Activated B cell treated with CpG ODN at 0.5 μM for 24 hours (primary cell): ENCODE measurements at regions not wholly inside any gene's neighbourhood (a gene's known extent, or its start where the extent isn't known, plus 50 kb on each side); places are given as distances from the start of the nearest gene placed in this dataset.

ENCODE experiments used
- ATAC-seq: fragments of 200-7000 bp; cut with Tn5 transposase; one replicate; pipeline ENCODE4 v1.10.0; 2021; ENCODE audit warnings: low read depth, mild to moderate bottlenecking, moderate library complexity
- CTCF ChIA-PET: fragments of 350-600 bp; sonication (Branson Sonifier 250); formaldehyde crosslinking; loops from one replicate; lab custom pipeline; 2021; ENCODE audit warnings: antibody characterized with exemption; lab: Charles Lee
- POLR2A ChIA-PET: fragments of 350-600 bp; sonication (Branson Sonifier 250); formaldehyde crosslinking; loops from one replicate; lab custom pipeline; 2021; ENCODE audit warnings: antibody characterized with exemption; lab: Charles Lee
- DNase-seq: peaks from one replicate; pipeline ENCODE4 v3.0.0; 2022
- H3K27ac Mint-ChIP-seq: one replicate; pipeline ENCODE4 v1.8.0; 2020; ENCODE audit warnings: mixed read lengths
- H3K27me3 Mint-ChIP-seq: one replicate; pipeline ENCODE4 v1.8.0; 2021; ENCODE audit warnings: mixed read lengths
- H3K36me3 Mint-ChIP-seq: one replicate; pipeline ENCODE4 v1.8.0; 2021; ENCODE audit warnings: low read depth, mixed read lengths
- H3K4me1 Mint-ChIP-seq: one replicate; pipeline ENCODE4 v1.8.0; 2021; ENCODE audit warnings: mixed read lengths
- H3K4me3 Mint-ChIP-seq: one replicate; pipeline ENCODE4 v1.8.0; 2020; ENCODE audit warnings: mild to moderate bottlenecking, mixed read lengths
- H3K9me3 Mint-ChIP-seq: one replicate; pipeline ENCODE4 v1.8.0; 2020; ENCODE audit warnings: mixed read lengths
- intact Hi-C: fragments of 100-400 bp; cut with micrococcal nuclease; formaldehyde crosslinking; loops from one replicate; pipeline ENCODE4 v1.15.1; 2024
- TF ChIP-seq, protein P1 (sequence below): fragments of 200-600 bp; IDR thresholded peaks from one replicate; pipeline ENCODE4 v1.8.0; 2022; ENCODE audit warnings: antibody characterized with exemption, mild to moderate bottlenecking

DNA sequence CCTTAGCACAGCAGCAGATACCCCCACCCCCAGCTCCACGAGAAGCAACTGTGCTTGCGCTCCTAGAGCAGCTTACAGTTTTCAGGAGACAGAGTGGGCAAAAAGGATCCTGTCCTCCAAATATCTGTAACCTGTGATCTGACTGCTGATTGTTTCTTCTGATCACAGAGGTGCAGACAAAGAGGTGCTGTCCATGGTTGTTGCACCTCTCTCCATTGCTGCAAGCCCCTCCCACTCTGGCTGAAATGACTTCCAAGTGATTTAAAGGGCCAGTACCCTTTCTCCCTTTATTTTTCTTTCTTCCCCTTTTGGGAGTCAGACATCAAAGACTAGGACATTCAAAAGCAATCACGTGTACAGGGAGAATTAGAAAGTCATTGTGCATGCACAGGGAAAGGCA is 205.3 kb upstream of the GEMIN8 start:
- TF ChIP-seq, protein P1, sequence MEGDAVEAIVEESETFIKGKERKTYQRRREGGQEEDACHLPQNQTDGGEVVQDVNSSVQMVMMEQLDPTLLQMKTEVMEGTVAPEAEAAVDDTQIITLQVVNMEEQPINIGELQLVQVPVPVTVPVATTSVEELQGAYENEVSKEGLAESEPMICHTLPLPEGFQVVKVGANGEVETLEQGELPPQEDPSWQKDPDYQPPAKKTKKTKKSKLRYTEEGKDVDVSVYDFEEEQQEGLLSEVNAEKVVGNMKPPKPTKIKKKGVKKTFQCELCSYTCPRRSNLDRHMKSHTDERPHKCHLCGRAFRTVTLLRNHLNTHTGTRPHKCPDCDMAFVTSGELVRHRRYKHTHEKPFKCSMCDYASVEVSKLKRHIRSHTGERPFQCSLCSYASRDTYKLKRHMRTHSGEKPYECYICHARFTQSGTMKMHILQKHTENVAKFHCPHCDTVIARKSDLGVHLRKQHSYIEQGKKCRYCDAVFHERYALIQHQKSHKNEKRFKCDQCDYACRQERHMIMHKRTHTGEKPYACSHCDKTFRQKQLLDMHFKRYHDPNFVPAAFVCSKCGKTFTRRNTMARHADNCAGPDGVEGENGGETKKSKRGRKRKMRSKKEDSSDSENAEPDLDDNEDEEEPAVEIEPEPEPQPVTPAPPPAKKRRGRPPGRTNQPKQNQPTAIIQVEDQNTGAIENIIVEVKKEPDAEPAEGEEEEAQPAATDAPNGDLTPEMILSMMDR = no peak
- Mint-ChIP-seq H3K4me1 (no peaks in the 10 kb centered on the region), H3K27me3 (peaks cover 2% of the 10 kb centered on the region), H3K4me3 (no peak overlapping the region), H3K36me3 (no peaks in the 10 kb centered on the region), H3K9me3 (peaks cover 6% of the 10 kb centered on the region), H3K27ac (no peak overlapping the region)
- no peak for ATAC-seq
- intact Hi-C loops = no loop called here
- ChIA-PET CTCF (no interaction called here), POLR2A (no interaction called here)
- no peak for DNase-seq

DNA sequence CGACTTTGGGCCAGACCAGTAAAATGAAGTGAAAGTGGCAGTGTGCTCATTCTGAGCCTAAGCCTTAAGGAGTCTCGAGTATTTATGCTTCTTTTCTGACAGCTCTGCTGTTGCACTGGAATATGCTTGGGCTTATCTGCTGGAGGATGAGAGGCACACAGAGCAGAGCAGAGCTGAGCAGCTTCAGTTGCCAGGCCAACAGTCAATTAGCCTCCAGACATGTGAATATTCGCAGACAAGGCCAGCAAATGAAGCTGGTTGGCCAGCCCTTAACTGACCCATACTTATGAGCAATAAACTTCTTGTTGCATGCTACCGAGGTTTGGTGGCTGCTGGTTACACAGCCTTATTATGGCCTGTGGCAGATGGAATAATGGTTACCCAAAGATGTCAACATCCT is 203.0 kb upstream of the GEMIN8 start:
- Mint-ChIP-seq H3K36me3 (no peaks in the 10 kb centered on the region), H3K4me1 (no peaks in the 10 kb centered on the region), H3K9me3 (peaks cover 9% of the 10 kb centered on the region), H3K27me3 (peaks cover 2% of the 10 kb centered on the region), H3K4me3 (no peak overlapping the region), H3K27ac (no peak overlapping the region)
- intact Hi-C loops = no loop called here
- POLR2A ChIA-PET = no interaction called here
- no peak for DNase-seq
- TF ChIP-seq, protein P1 = no peak
- CTCF ChIA-PET = no interaction called here
- no peak for ATAC-seq

DNA sequence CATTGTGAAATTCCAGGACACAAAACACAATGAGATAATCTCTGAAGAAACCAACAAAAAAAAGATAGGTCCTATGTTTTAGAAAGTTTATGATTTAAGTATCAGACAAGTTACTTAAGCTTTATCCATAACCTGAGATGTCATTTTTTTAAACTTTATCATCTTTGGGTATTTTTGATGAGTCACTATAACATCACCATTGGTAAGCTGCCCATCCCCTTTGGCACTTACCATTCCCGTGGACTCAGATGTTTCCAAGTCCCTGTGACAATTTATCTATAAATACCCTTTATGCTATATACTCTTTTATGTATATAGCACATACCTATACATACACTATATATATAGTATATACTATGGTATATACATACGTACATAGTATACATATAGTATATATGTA is 198.9 kb upstream of the GEMIN8 start:
- DNase-seq (no peak), ATAC-seq (no peak)
- no peaks in the 10 kb centered on the region for H3K36me3 Mint-ChIP-seq
- intact Hi-C loops = no loop called here
- H3K4me3 Mint-ChIP-seq = no peak overlapping the region
- peaks cover 4% of the 10 kb centered on the region for H3K9me3 Mint-ChIP-seq
- TF ChIP-seq, protein P1 = no peak
- H3K27me3 Mint-ChIP-seq = peaks cover 2% of the 10 kb centered on the region
- no peaks in the 10 kb centered on the region for H3K4me1 Mint-ChIP-seq
- POLR2A ChIA-PET = no interaction called here
- CTCF ChIA-PET = no interaction called here
- no peak overlapping the region for H3K27ac Mint-ChIP-seq

DNA sequence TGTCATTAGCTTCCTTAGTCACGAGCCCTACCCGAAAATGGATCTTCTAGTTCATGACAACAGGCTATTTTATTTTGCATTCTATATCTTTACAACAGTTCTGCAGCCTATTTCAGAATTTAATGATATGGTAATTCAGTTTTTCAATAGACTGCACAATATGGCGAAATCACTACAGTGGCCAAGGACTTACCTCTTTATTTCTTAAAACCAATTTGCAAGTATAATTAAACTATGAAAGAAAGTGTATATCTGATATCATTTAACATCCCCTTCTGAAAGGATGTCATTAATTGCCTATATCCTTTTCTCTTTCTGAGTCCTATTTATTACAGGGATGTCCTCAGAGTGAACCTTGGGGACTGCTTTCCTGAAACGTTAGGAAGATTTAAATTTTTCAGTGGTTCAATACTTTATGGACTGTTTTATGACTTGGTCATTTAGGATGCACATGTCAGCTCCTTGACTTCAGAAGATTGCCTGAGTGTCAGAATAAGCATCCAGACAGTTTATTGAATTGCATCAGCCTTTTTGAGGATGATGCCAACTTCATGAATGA is 190.8 kb upstream of the GEMIN8 start:
- TF ChIP-seq, protein P1 = no peak
- no peak for DNase-seq
- Mint-ChIP-seq H3K4me1 (no peaks in the 10 kb centered on the region), H3K4me3 (no peak overlapping the region), H3K36me3 (no peaks in the 10 kb centered on the region), H3K27me3 (no peaks in the 10 kb centered on the region), H3K9me3 (no peaks in the 10 kb centered on the region), H3K27ac (no peak overlapping the region)
- ChIA-PET CTCF (no interaction called here), POLR2A (no interaction called here)
- ATAC-seq = no peak
- intact Hi-C loops = no loop called here

DNA sequence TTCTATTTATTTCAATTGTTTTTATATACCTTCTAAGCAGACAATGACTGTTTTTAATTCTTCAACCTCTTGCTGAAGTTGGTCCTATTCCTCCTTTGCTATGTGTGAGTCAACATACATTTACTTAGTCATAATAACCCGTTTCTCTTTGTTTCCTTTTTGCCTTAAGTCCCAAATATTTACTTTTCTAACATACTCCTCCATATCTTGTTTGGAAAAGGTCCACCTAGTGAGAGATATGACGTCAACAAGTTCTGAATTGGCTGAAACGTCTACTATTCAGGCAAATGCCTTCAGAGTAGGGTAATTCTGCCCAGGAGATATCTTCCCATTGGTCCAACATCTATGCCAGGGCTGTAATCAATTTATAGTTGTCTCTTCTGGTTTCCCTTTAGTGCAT is 179.3 kb upstream of the GEMIN8 start:
- Mint-ChIP-seq H3K4me1 (no peaks in the 10 kb centered on the region), H3K27me3 (no peaks in the 10 kb centered on the region), H3K9me3 (no peaks in the 10 kb centered on the region), H3K27ac (no peak overlapping the region), H3K36me3 (no peaks in the 10 kb centered on the region), H3K4me3 (no peak overlapping the region)
- ChIA-PET CTCF (no interaction called here), POLR2A (no interaction called here)
- no peak for ATAC-seq
- DNase-seq = no peak
- TF ChIP-seq, protein P1 = no peak
- intact Hi-C loops = no loop called here
